Type B pancreatic cell (in vitro differentiated cells): ENCODE measurements at regions not wholly inside any gene's neighbourhood (a gene's known extent, or its start where the extent isn't known, plus 50 kb on each side); places are given as distances from the start of the nearest gene placed in this dataset.
"Not testable (repeated sequence)": the region's sequence is repeated elsewhere in the genome, so short reads cannot be mapped to it uniquely, and the experiment has no call there.

Experiments used
- DNase-seq: peaks from one replicate; pipeline ENCODE4 v3.0.0; 2021; ENCODE audit warnings: mixed read lengths; ENCODE audit not compliant: unreplicated experiment; ENCODE audit errors: extremely low spot score
- H3K27ac Mint-ChIP-seq: 2 replicates; pipeline ENCODE4 v1.8.0; 2021; ENCODE audit warnings: mild to moderate bottlenecking, mixed read lengths
- H3K27me3 Mint-ChIP-seq: 2 replicates; pipeline ENCODE4 v1.8.0; 2021; ENCODE audit warnings: mixed read lengths
- H3K36me3 Mint-ChIP-seq: 2 replicates; pipeline ENCODE4 v1.8.0; 2021; ENCODE audit warnings: mixed read lengths
- H3K4me1 Mint-ChIP-seq: one replicate; pipeline ENCODE4 v1.8.0; 2021; ENCODE audit warnings: mixed read lengths; ENCODE audit not compliant: unreplicated experiment
- H3K4me3 Mint-ChIP-seq: 2 replicates; pipeline ENCODE4 v1.8.0; 2021; ENCODE audit warnings: mild to moderate bottlenecking, mixed read lengths
- H3K9me3 Mint-ChIP-seq: 2 replicates; pipeline ENCODE4 v1.8.0; 2021; ENCODE audit warnings: mixed read lengths
- TF ChIP-seq, protein P1 (sequence below): fragments of 200-600 bp; sonication (generic); conservative IDR thresholded peaks from 2 replicates; pipeline ENCODE4 v1.5.0; 2021; ENCODE audit warnings: antibody characterized with exemption, mild to moderate bottlenecking

DNA sequence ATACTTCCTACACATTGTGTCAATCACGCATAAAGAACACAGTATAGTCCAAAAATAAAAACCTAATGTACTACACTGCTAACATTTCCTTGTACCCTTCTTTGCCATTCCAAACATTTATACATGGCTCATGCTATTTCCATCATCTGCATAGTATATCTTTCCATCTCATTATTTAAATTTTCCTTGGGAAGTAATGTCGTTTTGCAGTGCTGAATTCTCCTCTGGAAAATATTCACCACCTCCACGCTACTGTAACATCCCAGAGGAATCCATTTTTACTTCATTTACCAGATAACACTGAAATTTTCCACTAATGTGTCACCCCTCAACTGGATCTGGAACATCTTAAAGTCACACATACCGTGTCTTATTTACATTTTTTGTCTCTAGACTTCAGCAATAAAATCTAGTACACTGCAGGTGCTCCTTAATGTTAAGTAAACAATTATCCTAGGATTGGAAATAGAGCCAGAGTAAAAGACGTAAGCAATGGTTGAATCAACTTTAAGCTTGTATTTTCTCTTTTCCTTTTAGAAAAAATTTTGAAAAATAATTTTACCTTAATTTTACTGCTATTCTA lies 881.0 kb downstream of the AMY1C start:
- Mint-ChIP-seq H3K27me3 (no peaks in the 10 kb centered on the region), H3K4me3 (no peak overlapping the region), H3K9me3 (no peaks in the 10 kb centered on the region), H3K27ac (no peak overlapping the region), H3K4me1 (no peaks in the 10 kb centered on the region), H3K36me3 (no peaks in the 10 kb centered on the region)
- TF ChIP-seq, protein P1, sequence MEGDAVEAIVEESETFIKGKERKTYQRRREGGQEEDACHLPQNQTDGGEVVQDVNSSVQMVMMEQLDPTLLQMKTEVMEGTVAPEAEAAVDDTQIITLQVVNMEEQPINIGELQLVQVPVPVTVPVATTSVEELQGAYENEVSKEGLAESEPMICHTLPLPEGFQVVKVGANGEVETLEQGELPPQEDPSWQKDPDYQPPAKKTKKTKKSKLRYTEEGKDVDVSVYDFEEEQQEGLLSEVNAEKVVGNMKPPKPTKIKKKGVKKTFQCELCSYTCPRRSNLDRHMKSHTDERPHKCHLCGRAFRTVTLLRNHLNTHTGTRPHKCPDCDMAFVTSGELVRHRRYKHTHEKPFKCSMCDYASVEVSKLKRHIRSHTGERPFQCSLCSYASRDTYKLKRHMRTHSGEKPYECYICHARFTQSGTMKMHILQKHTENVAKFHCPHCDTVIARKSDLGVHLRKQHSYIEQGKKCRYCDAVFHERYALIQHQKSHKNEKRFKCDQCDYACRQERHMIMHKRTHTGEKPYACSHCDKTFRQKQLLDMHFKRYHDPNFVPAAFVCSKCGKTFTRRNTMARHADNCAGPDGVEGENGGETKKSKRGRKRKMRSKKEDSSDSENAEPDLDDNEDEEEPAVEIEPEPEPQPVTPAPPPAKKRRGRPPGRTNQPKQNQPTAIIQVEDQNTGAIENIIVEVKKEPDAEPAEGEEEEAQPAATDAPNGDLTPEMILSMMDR = no peak
- no peak for DNase-seq

DNA sequence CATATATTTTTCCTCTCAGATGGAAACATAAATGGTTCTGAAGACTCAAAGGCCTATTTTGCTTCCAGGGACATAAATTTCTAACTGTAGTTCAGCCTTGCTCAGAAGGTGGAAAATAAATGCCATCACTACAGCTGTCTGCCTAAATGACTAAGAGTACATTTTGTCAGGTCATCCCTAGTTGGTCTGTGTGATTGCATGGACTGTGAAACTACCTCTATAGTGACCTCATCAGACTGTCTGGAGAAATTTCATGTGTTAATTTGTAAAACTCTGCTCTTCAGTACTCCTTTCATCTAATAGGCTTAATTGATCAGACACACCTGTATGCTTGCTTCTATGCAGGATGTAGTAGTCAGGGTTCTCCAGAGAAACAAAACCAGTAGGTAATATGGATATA lies 886.9 kb downstream of the AMY1C start:
- TF ChIP-seq, protein P1 = no peak
- no peaks in the 10 kb centered on the region for H3K9me3 Mint-ChIP-seq
- H3K36me3 Mint-ChIP-seq = no peaks in the 10 kb centered on the region
- no peak overlapping the region for H3K27ac Mint-ChIP-seq
- DNase-seq = no peak
- H3K4me3 Mint-ChIP-seq = no peak overlapping the region
- no peaks in the 10 kb centered on the region for H3K4me1 Mint-ChIP-seq
- no peaks in the 10 kb centered on the region for H3K27me3 Mint-ChIP-seq

- no peaks in the 10 kb centered on the region for H3K36me3 Mint-ChIP-seq
- no peak for DNase-seq
- TF ChIP-seq, protein P1 = no peak
- H3K27ac Mint-ChIP-seq = no peak overlapping the region
- H3K9me3 Mint-ChIP-seq = no peaks in the 10 kb centered on the region
- no peaks in the 10 kb centered on the region for H3K27me3 Mint-ChIP-seq
- H3K4me1 Mint-ChIP-seq = peaks cover 11% of the 10 kb centered on the region
- no peak overlapping the region for H3K4me3 Mint-ChIP-seq
Measured at GRCh38 chr1:104646233-104646632, 896.5 kb downstream of the AMY1C start.

GRCh38 chr1:104648269-104648691 lies 898.6 kb downstream of the AMY1C start:
- TF ChIP-seq, protein P1 = peak; percentile 80
- H3K4me1 Mint-ChIP-seq = peaks cover 11% of the 10 kb centered on the region
- DNase-seq = no peak
- H3K36me3 Mint-ChIP-seq = no peaks in the 10 kb centered on the region
- no peaks in the 10 kb centered on the region for H3K27me3 Mint-ChIP-seq
- no peak overlapping the region for H3K27ac Mint-ChIP-seq
- no peaks in the 10 kb centered on the region for H3K9me3 Mint-ChIP-seq
- no peak overlapping the region for H3K4me3 Mint-ChIP-seq

GRCh38 chr1:104664374-104664773 lies 914.7 kb downstream of the AMY1C start:
- not testable (repeated sequence) for DNase-seq, H3K27ac Mint-ChIP-seq, H3K4me1 Mint-ChIP-seq, H3K27me3 Mint-ChIP-seq, H3K4me3 Mint-ChIP-seq, H3K9me3 Mint-ChIP-seq, H3K36me3 Mint-ChIP-seq

- Mint-ChIP-seq H3K4me1 (no peaks in the 10 kb centered on the region), H3K9me3 (no peaks in the 10 kb centered on the region), H3K4me3 (no peak overlapping the region), H3K27ac (no peak overlapping the region), H3K27me3 (no peaks in the 10 kb centered on the region), H3K36me3 (no peaks in the 10 kb centered on the region)
- TF ChIP-seq, protein P1 = no peak
- no peak for DNase-seq
Measured at GRCh38 chr1:104665300-104665699, 915.6 kb downstream of the AMY1C start.
